AG09319 (cell line): ENCODE measurements at regions not wholly inside any gene's neighbourhood (a gene's known extent, or its start where the extent isn't known, plus 50 kb on each side); places are given as distances from the start of the nearest gene placed in this dataset.

ENCODE experiments used
- DNase-seq: peaks from one replicate; pipeline ENCODE4 v3.0.0-alpha.2; 2010; ENCODE audit warnings: low read depth; ENCODE audit errors: extremely low read depth
- CTCF ChIP-seq: IDR thresholded peaks from 2 replicates; pipeline ENCODE4 v1.5.1; 2011; ENCODE audit warnings: low read depth, mild to moderate bottlenecking, inconsistent platforms, low read length, moderate library complexity

DNA sequence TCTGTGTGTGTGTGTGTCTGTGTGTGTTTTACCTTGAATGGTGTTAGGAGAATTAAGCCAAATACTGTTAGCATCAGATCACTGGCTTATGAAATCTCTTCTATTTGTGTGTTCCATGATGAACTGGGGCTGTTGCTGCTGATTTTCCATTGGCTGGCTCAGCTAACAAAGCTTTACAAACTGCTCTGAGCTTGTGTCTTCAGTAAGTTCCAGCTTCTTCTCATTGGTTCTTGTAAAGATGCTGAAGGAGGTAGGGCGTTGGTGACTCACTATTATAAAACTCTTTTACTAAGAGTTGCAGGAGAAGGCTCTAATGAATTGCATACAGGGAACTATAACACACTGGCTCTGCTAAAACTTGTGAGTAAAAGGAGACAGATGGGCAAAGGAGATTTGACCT, 136.4 kb upstream of the PRKCQ start:
- no peak for DNase-seq
- no peak for TF ChIP-seq CTCF

GRCh38 chr10:6713716-6714115, 133.6 kb upstream of the PRKCQ start:
- TF ChIP-seq CTCF, result no peak
- no peak for DNase-seq

DNA sequence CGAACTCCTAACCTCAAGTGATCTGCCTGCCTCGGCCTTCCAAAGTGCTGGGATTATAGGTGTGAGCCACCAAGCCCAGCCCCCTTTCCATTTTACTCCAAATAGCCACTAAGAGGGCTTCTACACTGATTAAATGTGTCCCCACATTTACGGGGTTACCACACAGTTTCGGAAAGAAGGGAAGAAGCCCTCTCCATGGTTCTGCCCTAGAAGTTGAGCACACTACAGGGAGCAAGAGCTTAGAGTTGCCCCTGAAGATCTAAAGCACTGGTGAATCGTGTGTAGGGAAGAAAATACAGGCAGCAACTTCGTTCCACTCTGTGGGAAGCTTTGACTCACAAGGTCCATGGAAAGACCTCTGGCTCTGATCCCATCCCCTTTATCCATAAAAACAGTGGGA, 133.0 kb upstream of the PRKCQ start:
- no peak for TF ChIP-seq CTCF
- DNase-seq, result no peak

DNA sequence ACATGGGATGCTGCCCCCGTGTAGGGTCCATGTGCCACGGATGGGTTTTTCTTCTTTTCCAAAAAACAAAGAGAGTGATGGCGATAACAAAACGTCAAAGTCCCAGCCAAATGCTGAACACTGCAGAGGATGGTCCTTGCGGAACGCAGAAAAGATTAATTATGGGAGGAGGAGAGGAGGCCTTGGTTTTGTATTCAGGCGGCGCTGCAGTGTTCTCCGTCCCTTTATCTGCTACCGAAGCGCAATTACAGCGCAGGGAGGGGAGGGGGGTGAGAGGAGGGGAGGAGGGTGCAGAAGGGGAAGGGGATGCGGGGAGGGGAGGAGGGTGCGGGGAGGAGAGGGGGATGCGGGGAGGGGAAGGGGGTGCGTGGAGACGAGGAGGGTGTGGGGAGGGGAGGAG, 131.8 kb upstream of the PRKCQ start:
- TF ChIP-seq CTCF, result no peak
- DNase-seq, result no peak

- no peak for TF ChIP-seq CTCF
- DNase-seq, result no peak
Measured at GRCh38 chr10:6711408-6711841, 131.3 kb upstream of the PRKCQ start.

DNA sequence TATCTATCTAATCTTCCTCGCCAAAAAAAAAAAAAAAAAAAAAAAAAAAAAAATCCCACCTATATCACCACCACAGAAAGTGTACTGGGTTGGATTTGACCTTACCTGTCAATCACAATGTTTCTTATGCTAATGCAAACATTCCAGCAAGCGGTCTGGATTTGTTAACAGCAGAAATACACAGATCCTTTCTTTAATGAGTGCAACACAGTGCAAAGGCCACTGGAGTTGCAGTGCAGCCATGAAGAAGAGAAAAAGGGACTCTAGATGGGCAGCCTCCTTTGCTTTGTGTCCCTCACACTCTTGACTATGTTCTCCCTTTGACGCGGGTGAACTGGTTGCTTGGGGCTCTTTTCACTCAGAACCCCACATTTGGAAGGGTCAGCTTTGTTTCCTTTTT, 127.3 kb upstream of the PRKCQ start:
- no peak for DNase-seq
- TF ChIP-seq CTCF, result no peak

GRCh38 chr10:6706725-6707124, 126.6 kb upstream of the PRKCQ start:
- no peak for DNase-seq
- TF ChIP-seq CTCF, result no peak
